ENCODE measurements at regions not wholly inside any gene's neighbourhood (a gene's known extent, or its start where the extent isn't known, plus 50 kb on each side); places are given as distances from the start of the nearest gene placed in this dataset.

DNA sequence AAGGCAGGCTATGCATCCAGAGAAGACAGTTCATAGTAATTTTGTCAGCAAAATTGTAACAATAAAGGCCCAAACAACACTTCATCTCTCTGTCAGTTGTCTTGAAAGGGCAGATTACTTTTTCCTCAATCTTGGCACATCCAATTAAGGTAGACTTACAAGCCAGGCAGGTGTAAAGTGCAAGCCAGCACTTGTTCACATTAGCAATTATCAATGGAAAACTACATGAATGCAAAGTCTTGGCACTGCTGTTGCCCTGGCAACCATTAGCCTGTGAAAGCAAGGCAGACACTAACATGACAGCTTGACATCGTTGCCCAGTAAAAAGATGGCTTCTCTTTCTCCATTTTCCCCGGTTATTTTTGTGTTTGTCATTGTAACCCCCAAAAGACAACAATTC, 677.2 kb upstream of the TENM4 start:
- DNase-seq, result no peak
- no peak overlapping the region for H3K9ac ChIP-seq (ENCODE audit: extremely low read depth, low read length, poor library complexity, severe bottlenecking)
- no peaks in the 10 kb centered on the region for H3K36me3 Mint-ChIP-seq (ENCODE audit: low read depth)
- peaks cover 11% of the 10 kb centered on the region for H3K4me1 Mint-ChIP-seq
- no peak overlapping the region for H3K4me3 ChIP-seq (ENCODE audit: low read length)
- H3K4me3 Mint-ChIP-seq, result no peak overlapping the region
- 43 to 100% methylated on average over 1 to 2 of the region's 2 CpGs for WGBS, 2 experiments (ENCODE audit: insufficient coverage in 1 of 2, insufficient read length in 1 of 2)
- H3K9me3 ChIP-seq (ENCODE audit: control insufficient read depth, low read length), result no peaks in the 10 kb centered on the region
- H3K27ac Mint-ChIP-seq, result no peak overlapping the region
- peaks cover 12% of the 10 kb centered on the region for H3K4me1 ChIP-seq (ENCODE audit: control insufficient read depth, insufficient read depth, low read length)
- H3K9me3 Mint-ChIP-seq, result no peaks in the 10 kb centered on the region
- no peaks in the 10 kb centered on the region for H3K36me3 ChIP-seq (ENCODE audit: control insufficient read depth, insufficient read depth, low read length)
- H3K27ac ChIP-seq (ENCODE audit: low read depth, low read length), result no peak overlapping the region
- TF ChIP-seq, protein P1, sequence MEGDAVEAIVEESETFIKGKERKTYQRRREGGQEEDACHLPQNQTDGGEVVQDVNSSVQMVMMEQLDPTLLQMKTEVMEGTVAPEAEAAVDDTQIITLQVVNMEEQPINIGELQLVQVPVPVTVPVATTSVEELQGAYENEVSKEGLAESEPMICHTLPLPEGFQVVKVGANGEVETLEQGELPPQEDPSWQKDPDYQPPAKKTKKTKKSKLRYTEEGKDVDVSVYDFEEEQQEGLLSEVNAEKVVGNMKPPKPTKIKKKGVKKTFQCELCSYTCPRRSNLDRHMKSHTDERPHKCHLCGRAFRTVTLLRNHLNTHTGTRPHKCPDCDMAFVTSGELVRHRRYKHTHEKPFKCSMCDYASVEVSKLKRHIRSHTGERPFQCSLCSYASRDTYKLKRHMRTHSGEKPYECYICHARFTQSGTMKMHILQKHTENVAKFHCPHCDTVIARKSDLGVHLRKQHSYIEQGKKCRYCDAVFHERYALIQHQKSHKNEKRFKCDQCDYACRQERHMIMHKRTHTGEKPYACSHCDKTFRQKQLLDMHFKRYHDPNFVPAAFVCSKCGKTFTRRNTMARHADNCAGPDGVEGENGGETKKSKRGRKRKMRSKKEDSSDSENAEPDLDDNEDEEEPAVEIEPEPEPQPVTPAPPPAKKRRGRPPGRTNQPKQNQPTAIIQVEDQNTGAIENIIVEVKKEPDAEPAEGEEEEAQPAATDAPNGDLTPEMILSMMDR (conservative IDR thresholded peaks at IDR 0.05), result no peak
- peaks cover 4% of the 10 kb centered on the region for H3K27me3 Mint-ChIP-seq (ENCODE audit: insufficient read depth)
- H3K27me3 ChIP-seq (ENCODE audit: control insufficient read depth, insufficient read depth, low read length, poor library complexity, severe bottlenecking), result no peaks in the 10 kb centered on the region

DNA sequence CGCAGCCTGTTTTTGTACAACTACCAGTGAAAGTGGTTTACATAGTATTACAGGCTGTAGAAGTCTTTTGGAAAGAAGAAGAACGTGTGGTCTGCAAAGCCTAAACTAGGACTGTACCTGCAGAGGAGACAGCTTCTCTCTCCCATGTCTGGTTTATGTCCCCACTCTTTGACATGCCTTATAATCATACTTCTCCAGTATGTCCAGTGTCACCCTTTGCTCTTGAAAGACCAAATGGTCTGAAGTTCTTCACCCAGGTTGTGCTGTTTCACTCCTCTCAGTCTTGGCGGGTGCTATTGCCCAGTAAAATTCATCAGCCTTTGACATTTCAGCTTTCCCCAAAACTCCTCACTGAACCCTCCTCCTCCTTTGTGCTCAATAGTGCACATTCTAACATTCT, 676.0 kb upstream of the TENM4 start:
- H3K27me3 ChIP-seq (ENCODE audit: control insufficient read depth, insufficient read depth, low read length, poor library complexity, severe bottlenecking), result no peaks in the 10 kb centered on the region
- TF ChIP-seq, protein P1 (conservative IDR thresholded peaks at IDR 0.05), result no peak
- Mint-ChIP-seq H3K27ac (no peak overlapping the region), H3K9me3 (no peaks in the 10 kb centered on the region), H3K36me3 (ENCODE audit: low read depth) (no peaks in the 10 kb centered on the region), H3K27me3 (ENCODE audit: insufficient read depth) (peaks cover 9% of the 10 kb centered on the region), H3K4me1 (peaks cover 11% of the 10 kb centered on the region), H3K4me3 (no peak overlapping the region)
- peaks cover 12% of the 10 kb centered on the region for H3K4me1 ChIP-seq (ENCODE audit: control insufficient read depth, insufficient read depth, low read length)
- no peak overlapping the region for H3K27ac ChIP-seq (ENCODE audit: low read depth, low read length)
- no peak for DNase-seq
- no peaks in the 10 kb centered on the region for H3K9me3 ChIP-seq (ENCODE audit: control insufficient read depth, low read length)
- no peak overlapping the region for H3K4me3 ChIP-seq (ENCODE audit: low read length)
- H3K9ac ChIP-seq (ENCODE audit: extremely low read depth, low read length, poor library complexity, severe bottlenecking), result no peak overlapping the region
- H3K36me3 ChIP-seq (ENCODE audit: control insufficient read depth, insufficient read depth, low read length), result no peaks in the 10 kb centered on the region
- 90 to 93% methylated on average over 3 of the region's 3 CpGs for WGBS, 2 experiments (ENCODE audit: insufficient coverage in 1 of 2, insufficient read length in 1 of 2)

DNA sequence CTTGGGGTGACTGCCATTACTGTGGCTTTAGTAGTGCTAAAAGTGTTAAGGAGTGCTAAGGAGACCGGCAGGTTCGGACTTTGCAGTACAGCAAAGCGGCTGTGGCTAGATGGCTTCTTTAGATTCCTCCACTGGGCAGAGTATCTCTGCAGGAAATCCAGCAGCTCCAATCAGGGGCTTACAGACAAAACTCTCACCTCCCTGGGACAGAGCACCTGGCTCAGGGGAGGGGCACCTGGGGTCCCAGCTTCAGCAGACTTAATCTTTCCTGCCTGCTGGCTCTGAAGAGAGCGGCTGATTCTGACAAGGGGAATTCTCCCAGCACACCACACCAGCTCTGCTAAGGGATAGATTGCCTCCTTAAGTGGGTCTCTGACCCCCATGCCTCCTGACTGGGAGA, 668.8 kb upstream of the TENM4 start:
- 78 to 85% methylated on average over 4 of the region's 4 CpGs for whole genome bisulfite sequencing, 2 experiments (ENCODE audit: insufficient coverage in 1 of 2, insufficient read length in 1 of 2)
- peaks cover 11% of the 10 kb centered on the region for H3K4me1 Mint-ChIP-seq
- peaks cover 13% of the 10 kb centered on the region for H3K27me3 Mint-ChIP-seq (ENCODE audit: insufficient read depth)
- no peaks in the 10 kb centered on the region for H3K36me3 Mint-ChIP-seq (ENCODE audit: low read depth)
- no peak overlapping the region for H3K27ac Mint-ChIP-seq
- Histone ChIP-seq H3K4me3 (ENCODE audit: low read length) (no peak overlapping the region), H3K4me1 (ENCODE audit: control insufficient read depth, insufficient read depth, low read length) (peaks cover 9% of the 10 kb centered on the region), H3K27me3 (ENCODE audit: control insufficient read depth, insufficient read depth, low read length, poor library complexity, severe bottlenecking) (no peaks in the 10 kb centered on the region), H3K9ac (ENCODE audit: extremely low read depth, low read length, poor library complexity, severe bottlenecking) (no peak overlapping the region), H3K27ac (ENCODE audit: low read depth, low read length) (no peak overlapping the region), H3K36me3 (ENCODE audit: control insufficient read depth, insufficient read depth, low read length) (no peaks in the 10 kb centered on the region), H3K9me3 (ENCODE audit: control insufficient read depth, low read length) (no peaks in the 10 kb centered on the region)
- TF ChIP-seq, protein P1 (conservative IDR thresholded peaks at IDR 0.05), result no peak
- peaks cover 4% of the 10 kb centered on the region for H3K9me3 Mint-ChIP-seq
- DNase-seq, result peak; percentile 71
- H3K4me3 Mint-ChIP-seq, result no peak overlapping the region

All from endodermal cell (in vitro differentiated cells).